Dedifferentiated amniotic fluid mesenchymal stem cell (primary cell): ENCODE measurements at regions not wholly inside any gene's neighbourhood (a gene's known extent, or its start where the extent isn't known, plus 50 kb on each side); places are given as distances from the start of the nearest gene placed in this dataset.
"Not testable (repeated sequence)": the region's sequence is repeated elsewhere in the genome, so short reads cannot be mapped to it uniquely, and the experiment has no call there.

Experiments used
- DNase-seq: peaks from one replicate; pipeline ENCODE4 v3.0.0-alpha.2; 2016; ENCODE audit errors: extremely low spot score

GRCh38 chr5:177941386-177941785 lies 54.7 kb downstream of the PROP1 start:
- not testable (repeated sequence) for DNase-seq

GRCh38 chr5:177939246-177940171 lies 56.5 kb downstream of the PROP1 start:
- not testable (repeated sequence) for DNase-seq

- not testable (repeated sequence) for DNase-seq
Measured at GRCh38 chr5:177938767-177939166, 57.3 kb downstream of the PROP1 start.

GRCh38 chr5:177934233-177934632 lies 61.8 kb downstream of the PROP1 start:
- DNase-seq, result not testable (repeated sequence)

GRCh38 chr5:177930269-177931022 lies 65.6 kb downstream of the PROP1 start:
- DNase-seq, result not testable (repeated sequence)

GRCh38 chr5:177929618-177930017 lies 66.4 kb downstream of the PROP1 start:
- DNase-seq, result not testable (repeated sequence)

- DNase-seq, result not testable (repeated sequence)
Measured at GRCh38 chr5:177927500-177927899, 68.5 kb downstream of the PROP1 start.

- DNase-seq, result not testable (repeated sequence)
Measured at GRCh38 chr5:177924577-177924976, 71.5 kb downstream of the PROP1 start.

- DNase-seq, result not testable (repeated sequence)
Measured at GRCh38 chr5:177923837-177924236, 72.2 kb downstream of the PROP1 start.

GRCh38 chr5:177923189-177923588 lies 72.9 kb downstream of the PROP1 start:
- DNase-seq, result not testable (repeated sequence)

GRCh38 chr5:177909261-177909660 lies 86.8 kb downstream of the PROP1 start:
- DNase-seq, result not testable (repeated sequence)

- DNase-seq, result not testable (repeated sequence)
Measured at GRCh38 chr5:177902806-177903205, 93.2 kb downstream of the PROP1 start.

- not testable (repeated sequence) for DNase-seq
Measured at GRCh38 chr5:177900066-177900465, 96.0 kb downstream of the PROP1 start.

- not testable (repeated sequence) for DNase-seq
Measured at GRCh38 chr5:177894681-177895453, 101.2 kb downstream of the PROP1 start.

- not testable (repeated sequence) for DNase-seq
Measured at GRCh38 chr5:177892357-177892665, 103.7 kb downstream of the PROP1 start.

- DNase-seq, result peak; percentile 4
Measured at GRCh38 chr5:177891547-177892356, 104.3 kb downstream of the PROP1 start.

GRCh38 chr5:177883295-177883694 lies 100.6 kb upstream of the FAM153A start:
- DNase-seq, result not testable (repeated sequence)

GRCh38 chr5:177875900-177876238 lies 93.2 kb upstream of the FAM153A start:
- not testable (repeated sequence) for DNase-seq

- DNase-seq, result not testable (repeated sequence)
Measured at GRCh38 chr5:177875013-177875899, 92.6 kb upstream of the FAM153A start.

GRCh38 chr5:177863822-177864446 lies 81.2 kb upstream of the FAM153A start:
- not testable (repeated sequence) for DNase-seq
